GM12878 (cell line): ENCODE measurements at regions not wholly inside any gene's neighbourhood (a gene's known extent, or its start where the extent isn't known, plus 50 kb on each side); places are given as distances from the start of the nearest gene placed in this dataset.

ENCODE experiments used
- ATAC-seq: fragments of 200-7000 bp; cut with Tn5 transposase; 3 replicates; pipeline ENCODE4 v1.9.1; 2020; ENCODE audit warnings: mild to moderate bottlenecking, moderate library complexity
- BruUV-seq: library from RNA; stranded (reverse); fragments of 400-500 nt; replicated peaks from 2 replicates; lab custom pipeline; 2021; lab: Mats Ljungman, UMichigan
- CTCF ChIA-PET: fragments of 300-600 bp; sonication (Branson Sonifier 250); formaldehyde crosslinking; extraction: SDS; loops from one replicate; lab custom pipeline; 2021; ENCODE audit warnings: inconsistent platforms; lab: Yijun Ruan, JAX
- POLR2A ChIA-PET: fragments of 350-600 bp; formaldehyde crosslinking; extraction: SDS; loops from one replicate; lab custom pipeline; 2021; ENCODE audit warnings: inconsistent platforms; lab: Charles Lee
- RAD21 ChIA-PET: fragments of 300-600 bp; sonication (Branson Sonifier 250); formaldehyde crosslinking; loops from one replicate; lab custom pipeline; 2023; ENCODE audit warnings: antibody characterized with exemption; ENCODE audit not compliant: unreplicated experiment; lab: Charles Lee
- SMC1A ChIA-PET: fragments of 300-600 bp; sonication (Branson Sonifier 250); formaldehyde crosslinking; loops from one replicate; lab custom pipeline; 2023; ENCODE audit not compliant: unreplicated experiment, uncharacterized antibody; lab: Charles Lee
- DNase-seq: peaks from one replicate; pipeline ENCODE4 v3.0.0-alpha.2; 2011; ENCODE audit warnings: low read depth, low spot score
- FAIRE-seq: peaks from 3 replicates; lab custom pipeline; 2011; peaks lifted over from hg19 to GRCh38; lab: Jason Lieb, UNC
- H2AFZ ChIP-seq: 2 replicates; pipeline ENCODE4 v1.6.0; 2011; ENCODE audit warnings: low read depth, low read length, control low read depth; ENCODE audit not compliant: control insufficient read depth
- H3K27ac ChIP-seq: 2 replicates; pipeline ENCODE4 v1.5.1; 2011; ENCODE audit warnings: control low read depth; ENCODE audit not compliant: control insufficient read depth, insufficient read depth
- H3K27me3 ChIP-seq, 2 experiments: replicated peaks in 1 of 2; 2 replicates each; pipeline versions ENCODE4 v1.6.0 to v1.6.1; 2011; ENCODE audit warnings: low read length in 1 of 2; ENCODE audit not compliant: control insufficient read depth in 2 of 2, insufficient read depth in 2 of 2
- H3K36me3 ChIP-seq, 2 experiments: 2 replicates each; pipeline ENCODE4 v1.5.1; 2011; ENCODE audit warnings: low read length in 1 of 2; ENCODE audit not compliant: control insufficient read depth in 2 of 2, insufficient read depth in 2 of 2
- H3K4me1 ChIP-seq: 2 replicates; pipeline ENCODE4 v1.6.1; 2011; ENCODE audit warnings: mild to moderate bottlenecking, low read length, moderate library complexity, mixed read lengths; ENCODE audit not compliant: control insufficient read depth, insufficient read depth
- H3K4me2 ChIP-seq: 2 replicates; pipeline ENCODE4 v1.6.0; 2011; ENCODE audit warnings: control low read depth; ENCODE audit not compliant: control insufficient read depth, insufficient read depth
- H3K4me3 ChIP-seq: fragments of 200-600 bp; sonication (generic); 2 replicates; pipeline ENCODE4 v1.5.1; 2016
- H3K79me2 ChIP-seq: 2 replicates; pipeline ENCODE4 v1.6.0; 2011; ENCODE audit warnings: low read length; ENCODE audit not compliant: control insufficient read depth, insufficient read depth
- H3K9ac ChIP-seq: 2 replicates; pipeline ENCODE4 v1.8.0; 2011; ENCODE audit warnings: low read length, control low read depth, mixed read lengths; ENCODE audit not compliant: control insufficient read depth, insufficient read depth
- H3K9me3 ChIP-seq: replicated peaks from 3 replicates; pipeline ENCODE4 v1.5.1; 2011; ENCODE audit warnings: mild to moderate bottlenecking, low read length; ENCODE audit not compliant: control insufficient read depth, insufficient read depth
- H4K20me1 ChIP-seq: 2 replicates; pipeline ENCODE4 v1.6.0; 2011; ENCODE audit not compliant: control insufficient read depth, insufficient read depth
- EZH2 ChIP-seq: IDR thresholded peaks from 2 replicates; pipeline ENCODE4 v1.6.1; 2012; ENCODE audit warnings: low read depth, mild to moderate bottlenecking, control low read depth, inconsistent platforms, low read length, borderline replicate concordance; ENCODE audit not compliant: control insufficient read depth
- MTA2 ChIP-seq: fragments of 450-650 bp; IDR thresholded peaks from 2 replicates; pipeline ENCODE4 v1.6.1; 2016; ENCODE audit warnings: low read depth, mild to moderate bottlenecking, moderate library complexity
- PAX5 ChIP-seq: IDR thresholded peaks from 2 replicates; pipeline ENCODE4 v1.6.1; 2011; ENCODE audit warnings: low read depth, low read length, borderline replicate concordance
- STAT3 ChIP-seq: IDR thresholded peaks from 2 replicates; pipeline ENCODE4 v1.6.1; 2011; ENCODE audit warnings: low read depth, low read length, improper control_type of control experiment
- WGBS: methylation state at CpG from one replicate; pipeline ENCODE4 v1.1.6; 2016; ENCODE audit warnings: low lambda C conversion rate; ENCODE audit not compliant: insufficient replicate concordance, insufficient coverage; ENCODE audit errors: missing lambda C conversion rate; 5-methylcytosine and 5-hydroxymethylcytosine counted together
- in situ Hi-C: fragments of 300-500 bp; cut with MboI; formaldehyde crosslinking; loops from 9 replicates; pipeline ENCODE4 v1.14.3; 2018; ENCODE audit warnings: mixed read lengths
- intact Hi-C: fragments of 100-400 bp; cut with micrococcal nuclease; formaldehyde crosslinking; loops from one replicate; pipeline ENCODE4 v1.14.2; 2022; ENCODE audit not compliant: unreplicated experiment

- ChIA-PET SMC1A (interaction anchor here (3.0 kb wide), 1 partner anchor 110 kb away, joined by 13 read pairs; no protein-coding TSS in a partner anchor), RAD21 (interaction anchor here (2.2 to 2.6 kb wide), 2 partner anchors 20 to 109 kb away, joined by 11 to 27 read pairs; no protein-coding TSS in a partner anchor), CTCF (interaction anchor here (2.6 to 4.7 kb wide), 2 partner anchors 109 to 228 kb away, joined by 6 to 41 read pairs; no protein-coding TSS in a partner anchor), POLR2A (no interaction called here)
- no peaks in the 10 kb centered on the region for H3K79me2 ChIP-seq
- H3K36me3 ChIP-seq = no peaks in the 10 kb centered on the region
- H2AFZ ChIP-seq = no peak overlapping the region
- in situ Hi-C loops (loop anchor here (5.0 to 10.0 kb wide), 2 partner anchors 105 to 527 kb away; no protein-coding TSS in a partner anchor), intact Hi-C loops (loop anchor here (10.0 kb wide), 2 partner anchors 197 to 227 kb away; partner anchors contain the start of gene PLAA)
- no peak overlapping the region for H3K4me3 ChIP-seq
- H3K9ac ChIP-seq = no peak overlapping the region
- DNase-seq = no peak
- peak; percentile 31; the same call in 1 of the 2 replicates for TF ChIP-seq PAX5
- TF ChIP-seq MTA2 = peak; percentile 58; the same call in 1 of the 2 replicates
- TF ChIP-seq EZH2 = no peak
- no peak for TF ChIP-seq STAT3
- 73% methylated on average over 4 of the region's 4 CpGs for WGBS
- no peak for FAIRE-seq
- no peak overlapping the region for H3K27ac ChIP-seq
- peaks cover 21% of the 10 kb centered on the region for H3K4me1 ChIP-seq
- peak; percentile 59 for ATAC-seq
- H3K9me3 ChIP-seq = peaks cover 9% of the 10 kb centered on the region
- no peak overlapping the region for H3K4me2 ChIP-seq
- no peaks in the 10 kb centered on the region for H3K27me3 ChIP-seq
- no peaks in the 10 kb centered on the region for H4K20me1 ChIP-seq
- no TSS peak for BruUV-seq
These were observed 145.0 kb downstream of the CAAP1 start for GRCh38 chr9:26747611-26748010.
